Panc1 (cell line): ENCODE measurements at regions not wholly inside any gene's neighbourhood (a gene's known extent, or its start where the extent isn't known, plus 50 kb on each side); places are given as distances from the start of the nearest gene placed in this dataset.

Experiments used
- ATAC-seq: fragments of 200-7000 bp; cut with Tn5 transposase; 2 replicates; pipeline ENCODE4 v1.9.1; 2020; ENCODE audit warnings: mild to moderate bottlenecking, moderate library complexity
- BruUV-seq: library from RNA; stranded (reverse); fragments of 400-500 nt; replicated peaks from 2 replicates; lab custom pipeline; 2021; lab: Mats Ljungman, UMichigan
- CTCF ChIA-PET: fragments of 300-600 bp; sonication (Branson Sonifier 250); formaldehyde crosslinking; loops from one replicate; lab custom pipeline; 2022; ENCODE audit warnings: antibody characterized with exemption; lab: Charles Lee
- POLR2A ChIA-PET: fragments of 300-600 bp; sonication (Branson Sonifier 250); formaldehyde crosslinking; loops from one replicate; lab custom pipeline; 2022; ENCODE audit warnings: antibody characterized with exemption; lab: Charles Lee
- DNase-seq: peaks from one replicate; pipeline ENCODE4 v3.0.0-alpha.2; 2010; ENCODE audit warnings: low read depth, low spot score
- H3K27ac ChIP-seq: 2 replicates; pipeline ENCODE4 v1.5.1; 2011; ENCODE audit warnings: mild to moderate bottlenecking, low read length, inconsistent platforms
- H3K27me3 ChIP-seq: fragments of 200-500 bp; sonication (Bioruptor generic); 2 replicates; pipeline ENCODE4 v1.6.0; 2014; ENCODE audit warnings: low read length, inconsistent platforms; ENCODE audit not compliant: control insufficient read depth, insufficient read depth
- H3K36me3 ChIP-seq: fragments of 200-500 bp; sonication (Bioruptor generic); 2 replicates; pipeline ENCODE4 v1.5.1; 2014; ENCODE audit warnings: inconsistent platforms, mild to moderate bottlenecking, low read length, moderate library complexity; ENCODE audit not compliant: control insufficient read depth, insufficient read depth
- H3K4me1 ChIP-seq: 2 replicates; pipeline ENCODE4 v1.5.1; 2011; ENCODE audit warnings: inconsistent platforms, mild to moderate bottlenecking, low read length, moderate library complexity; ENCODE audit not compliant: control insufficient read depth, insufficient read depth
- H3K4me3 ChIP-seq, 2 experiments: 2 replicates each; pipeline ENCODE4 v1.5.1; 2011 to 2012; ENCODE audit warnings: low read depth in 2 of 2, low read length in 2 of 2, mild to moderate bottlenecking in 2 of 2, inconsistent platforms in 1 of 2, moderate library complexity in 1 of 2
- H3K9me3 ChIP-seq: fragments of 200-500 bp; sonication (Bioruptor generic); 2 replicates; pipeline ENCODE4 v1.5.1; 2014; ENCODE audit warnings: low read depth, mild to moderate bottlenecking, inconsistent platforms, low read length, moderate library complexity; ENCODE audit not compliant: control insufficient read depth, insufficient read depth
- POLR2AphosphoS5 ChIP-seq: IDR thresholded peaks from 2 replicates; pipeline ENCODE4 v1.6.1; 2012; ENCODE audit warnings: mild to moderate bottlenecking, low read depth, low read length, moderate library complexity
- SIN3A ChIP-seq: IDR thresholded peaks from 2 replicates; pipeline ENCODE4 v1.6.1; 2012; ENCODE audit warnings: low read depth, mild to moderate bottlenecking, low read length, moderate library complexity, borderline replicate concordance; ENCODE audit not compliant: insufficient read depth
- TCF7L2 ChIP-seq: IDR thresholded peaks from 2 replicates; pipeline ENCODE4 v1.6.1; 2011; ENCODE audit warnings: mild to moderate bottlenecking, low read depth, low read length, inconsistent platforms
- in situ Hi-C: cut with HindIII; loops from 2 replicates; pipeline ENCODE4 v1.10.0; 2016; ENCODE audit warnings: low sequenced_read_pairs, low pct_unique_long_range_greater_than_20kb
- intact Hi-C: fragments of 100-400 bp; cut with micrococcal nuclease; formaldehyde crosslinking; loops from one replicate; pipeline ENCODE4 v1.10.0; 2022; ENCODE audit not compliant: unreplicated experiment
- TF ChIP-seq, protein P1 (sequence below), 2 experiments: IDR thresholded peaks; 2 replicates each; pipeline ENCODE4 v1.6.1; 2011 to 2012; ENCODE audit warnings: low read depth in 2 of 2, control low read depth in 1 of 2, low read length in 1 of 2, mild to moderate bottlenecking in 1 of 2, moderate library complexity in 1 of 2; ENCODE audit not compliant: insufficient read depth in 1 of 2
- TF ChIP-seq, protein P2 (sequence below): fragments of 450-650 bp; IDR thresholded peaks from 2 replicates; pipeline ENCODE4 v1.5.1; 2017; ENCODE audit warnings: mild to moderate bottlenecking

DNA sequence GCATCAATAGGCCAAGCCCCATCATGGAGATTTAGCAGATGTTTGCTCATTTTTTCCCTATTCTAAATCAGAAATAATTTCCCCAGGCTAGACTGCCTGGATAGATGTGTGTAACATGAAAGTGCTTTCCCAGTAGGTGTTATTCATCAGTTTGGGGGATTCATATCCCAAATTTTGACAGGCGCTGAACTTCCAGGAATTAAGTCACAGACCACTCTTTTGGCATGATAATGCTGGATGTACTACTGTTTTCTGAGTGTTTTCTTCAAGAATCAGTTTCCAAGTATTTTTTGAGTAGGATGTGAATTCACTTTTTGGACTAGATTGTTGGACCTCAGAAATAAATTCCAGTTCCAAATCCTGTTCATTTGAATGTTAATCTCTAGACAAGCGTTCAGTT, 637.4 kb downstream of the REEP3 start:
- POLR2A ChIA-PET = no interaction called here
- in situ Hi-C loops = no loop called here
- no TSS peak for BruUV-seq

DNA sequence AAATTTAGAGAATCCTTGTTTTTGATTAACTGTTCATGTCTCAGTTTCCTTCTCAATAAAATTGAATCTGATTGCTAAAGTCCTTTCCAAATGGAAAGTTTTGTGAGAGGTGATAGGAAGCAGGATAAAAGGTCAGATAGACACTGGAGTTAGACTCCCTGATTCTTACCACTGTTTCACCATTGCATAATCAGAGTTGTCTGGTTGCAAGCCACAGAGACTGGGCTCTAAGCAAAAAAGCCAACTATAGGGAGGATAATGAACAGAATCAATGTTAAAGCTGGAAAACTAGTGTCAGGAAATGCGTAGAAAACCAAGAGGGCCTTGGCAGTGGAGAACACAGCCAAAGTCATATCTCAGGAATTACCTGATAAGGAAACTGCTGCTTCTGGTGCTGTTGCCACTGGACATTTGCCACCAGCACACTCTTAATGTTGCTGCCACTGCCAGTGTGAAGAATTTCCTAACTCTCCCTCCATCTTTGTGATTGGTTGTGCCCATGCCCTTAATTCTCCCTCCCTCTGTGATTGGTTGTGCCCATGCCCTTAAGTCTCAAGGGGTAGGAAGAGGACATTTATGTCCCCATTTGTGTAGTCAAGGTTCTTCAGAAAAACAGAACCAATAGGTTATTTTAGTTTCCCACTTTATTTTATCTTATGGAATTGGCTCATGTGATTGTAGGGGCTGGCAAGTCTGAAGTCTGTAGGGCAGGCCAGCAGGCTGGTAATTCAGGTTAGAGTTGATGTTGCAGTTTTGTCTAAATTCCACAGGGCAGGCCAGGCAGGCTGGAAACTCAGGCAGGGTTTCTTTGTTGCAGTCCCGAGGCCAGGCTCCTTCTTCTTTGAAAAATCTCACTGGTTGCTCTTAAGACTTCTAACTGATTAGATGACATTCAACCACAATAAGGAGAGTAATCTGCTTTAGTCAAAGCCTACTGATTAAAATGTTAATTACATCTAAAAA, 639.0 kb downstream of the REEP3 start:
- Histone ChIP-seq H3K27ac (no peak overlapping the region), H3K9me3 (no peaks in the 10 kb centered on the region), H3K36me3 (no peaks in the 10 kb centered on the region), H3K4me3 (no peak overlapping the region), H3K4me1 (no peaks in the 10 kb centered on the region), H3K27me3 (no peaks in the 10 kb centered on the region)
- intact Hi-C loops = no loop called here
- DNase-seq (no peak), ATAC-seq (no peak)
- in situ Hi-C loops = no loop called here
- no TSS peak for BruUV-seq
- POLR2A ChIA-PET = no interaction called here
- CTCF ChIA-PET = no interaction called here
- TF ChIP-seq TCF7L2 = no peak
- TF ChIP-seq SIN3A = no peak
- no peak for TF ChIP-seq POLR2AphosphoS5
- TF ChIP-seq, protein P1, sequence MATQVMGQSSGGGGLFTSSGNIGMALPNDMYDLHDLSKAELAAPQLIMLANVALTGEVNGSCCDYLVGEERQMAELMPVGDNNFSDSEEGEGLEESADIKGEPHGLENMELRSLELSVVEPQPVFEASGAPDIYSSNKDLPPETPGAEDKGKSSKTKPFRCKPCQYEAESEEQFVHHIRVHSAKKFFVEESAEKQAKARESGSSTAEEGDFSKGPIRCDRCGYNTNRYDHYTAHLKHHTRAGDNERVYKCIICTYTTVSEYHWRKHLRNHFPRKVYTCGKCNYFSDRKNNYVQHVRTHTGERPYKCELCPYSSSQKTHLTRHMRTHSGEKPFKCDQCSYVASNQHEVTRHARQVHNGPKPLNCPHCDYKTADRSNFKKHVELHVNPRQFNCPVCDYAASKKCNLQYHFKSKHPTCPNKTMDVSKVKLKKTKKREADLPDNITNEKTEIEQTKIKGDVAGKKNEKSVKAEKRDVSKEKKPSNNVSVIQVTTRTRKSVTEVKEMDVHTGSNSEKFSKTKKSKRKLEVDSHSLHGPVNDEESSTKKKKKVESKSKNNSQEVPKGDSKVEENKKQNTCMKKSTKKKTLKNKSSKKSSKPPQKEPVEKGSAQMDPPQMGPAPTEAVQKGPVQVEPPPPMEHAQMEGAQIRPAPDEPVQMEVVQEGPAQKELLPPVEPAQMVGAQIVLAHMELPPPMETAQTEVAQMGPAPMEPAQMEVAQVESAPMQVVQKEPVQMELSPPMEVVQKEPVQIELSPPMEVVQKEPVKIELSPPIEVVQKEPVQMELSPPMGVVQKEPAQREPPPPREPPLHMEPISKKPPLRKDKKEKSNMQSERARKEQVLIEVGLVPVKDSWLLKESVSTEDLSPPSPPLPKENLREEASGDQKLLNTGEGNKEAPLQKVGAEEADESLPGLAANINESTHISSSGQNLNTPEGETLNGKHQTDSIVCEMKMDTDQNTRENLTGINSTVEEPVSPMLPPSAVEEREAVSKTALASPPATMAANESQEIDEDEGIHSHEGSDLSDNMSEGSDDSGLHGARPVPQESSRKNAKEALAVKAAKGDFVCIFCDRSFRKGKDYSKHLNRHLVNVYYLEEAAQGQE (IDR thresholded peaks at IDR 0.05; ENCODE audit: insufficient read depth in 1 of 2, low read depth in 2 of 2, low read length in 1 of 2) = no peak
- TF ChIP-seq, protein P2, sequence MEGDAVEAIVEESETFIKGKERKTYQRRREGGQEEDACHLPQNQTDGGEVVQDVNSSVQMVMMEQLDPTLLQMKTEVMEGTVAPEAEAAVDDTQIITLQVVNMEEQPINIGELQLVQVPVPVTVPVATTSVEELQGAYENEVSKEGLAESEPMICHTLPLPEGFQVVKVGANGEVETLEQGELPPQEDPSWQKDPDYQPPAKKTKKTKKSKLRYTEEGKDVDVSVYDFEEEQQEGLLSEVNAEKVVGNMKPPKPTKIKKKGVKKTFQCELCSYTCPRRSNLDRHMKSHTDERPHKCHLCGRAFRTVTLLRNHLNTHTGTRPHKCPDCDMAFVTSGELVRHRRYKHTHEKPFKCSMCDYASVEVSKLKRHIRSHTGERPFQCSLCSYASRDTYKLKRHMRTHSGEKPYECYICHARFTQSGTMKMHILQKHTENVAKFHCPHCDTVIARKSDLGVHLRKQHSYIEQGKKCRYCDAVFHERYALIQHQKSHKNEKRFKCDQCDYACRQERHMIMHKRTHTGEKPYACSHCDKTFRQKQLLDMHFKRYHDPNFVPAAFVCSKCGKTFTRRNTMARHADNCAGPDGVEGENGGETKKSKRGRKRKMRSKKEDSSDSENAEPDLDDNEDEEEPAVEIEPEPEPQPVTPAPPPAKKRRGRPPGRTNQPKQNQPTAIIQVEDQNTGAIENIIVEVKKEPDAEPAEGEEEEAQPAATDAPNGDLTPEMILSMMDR = no peak

More for the DNA sequence above, 637.4 kb downstream of the REEP3 start:
- H3K4me1 ChIP-seq = no peaks in the 10 kb centered on the region
- H3K9me3 ChIP-seq = no peaks in the 10 kb centered on the region
- H3K27ac ChIP-seq = no peak overlapping the region
- ATAC-seq (no peak), DNase-seq (no peak)
- H3K4me3 ChIP-seq = no peak overlapping the region
- no peak for TF ChIP-seq SIN3A
- intact Hi-C loops = no loop called here
- H3K27me3 ChIP-seq = no peaks in the 10 kb centered on the region
- H3K36me3 ChIP-seq = no peaks in the 10 kb centered on the region
- CTCF ChIA-PET = no interaction called here

DNA sequence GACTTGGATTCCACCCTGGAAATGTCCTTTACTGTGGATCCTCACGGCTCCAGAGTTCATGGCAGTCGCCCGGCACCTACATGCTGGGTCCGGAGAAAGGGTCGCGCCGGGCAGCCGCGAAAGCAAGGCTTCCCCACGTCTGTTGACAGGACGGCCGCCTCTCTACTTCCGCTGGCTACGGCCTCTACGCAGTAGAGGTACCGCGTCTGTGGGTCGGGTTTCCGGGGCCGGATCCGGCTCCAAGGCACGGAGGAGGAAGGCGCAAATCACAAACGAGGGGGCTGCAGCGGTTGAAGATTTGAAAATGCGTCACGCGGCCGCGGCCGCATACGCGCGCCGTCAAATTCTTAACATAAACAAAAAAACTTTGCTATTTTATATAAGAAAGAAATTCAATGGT, 649.6 kb downstream of the REEP3 start:
- Histone ChIP-seq H3K36me3 (no peaks in the 10 kb centered on the region), H3K4me3 (no peak overlapping the region), H3K4me1 (no peaks in the 10 kb centered on the region), H3K9me3 (no peaks in the 10 kb centered on the region), H3K27ac (no peak overlapping the region), H3K27me3 (no peaks in the 10 kb centered on the region)
- TF ChIP-seq, protein P1 (IDR thresholded peaks at IDR 0.05; ENCODE audit: insufficient read depth in 1 of 2, low read depth in 2 of 2, low read length in 1 of 2) = no peak
- TF ChIP-seq, protein P2 = no peak
- TF ChIP-seq TCF7L2 = no peak
- TF ChIP-seq POLR2AphosphoS5 = no peak
- ChIA-PET POLR2A (no interaction called here), CTCF (no interaction called here)
- no peak for ATAC-seq
- DNase-seq = no peak
- intact Hi-C loops = no loop called here
- in situ Hi-C loops = no loop called here
- no TSS peak for BruUV-seq
